ENCODE measurements at regions not wholly inside any gene's neighbourhood (a gene's known extent, or its start where the extent isn't known, plus 50 kb on each side); places are given as distances from the start of the nearest gene placed in this dataset.

- DNase-seq = no peak
Observed at GRCh38 chr3:6124875-6125274, 736.0 kb upstream of the GRM7 start.

DNA sequence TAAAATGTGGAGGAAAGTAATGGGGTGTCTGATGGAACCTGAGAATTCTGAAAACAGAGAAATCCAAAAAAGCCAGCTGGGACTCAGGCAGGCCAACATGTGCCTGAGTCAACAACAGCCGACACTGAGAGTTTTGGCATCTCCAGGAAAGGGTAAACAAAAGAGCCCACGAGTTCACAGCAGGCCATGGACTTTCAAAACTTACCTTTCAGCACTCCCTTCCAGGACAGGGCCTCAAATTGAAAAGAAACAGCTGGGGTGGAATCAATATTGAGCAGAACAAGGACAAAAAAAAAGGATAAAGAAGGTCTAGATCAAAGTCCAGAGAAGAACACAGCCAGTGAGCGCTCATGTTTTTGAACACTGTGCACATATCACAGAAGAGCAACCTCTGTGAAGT is 735.4 kb upstream of the GRM7 start:
- DNase-seq = no peak

DNA sequence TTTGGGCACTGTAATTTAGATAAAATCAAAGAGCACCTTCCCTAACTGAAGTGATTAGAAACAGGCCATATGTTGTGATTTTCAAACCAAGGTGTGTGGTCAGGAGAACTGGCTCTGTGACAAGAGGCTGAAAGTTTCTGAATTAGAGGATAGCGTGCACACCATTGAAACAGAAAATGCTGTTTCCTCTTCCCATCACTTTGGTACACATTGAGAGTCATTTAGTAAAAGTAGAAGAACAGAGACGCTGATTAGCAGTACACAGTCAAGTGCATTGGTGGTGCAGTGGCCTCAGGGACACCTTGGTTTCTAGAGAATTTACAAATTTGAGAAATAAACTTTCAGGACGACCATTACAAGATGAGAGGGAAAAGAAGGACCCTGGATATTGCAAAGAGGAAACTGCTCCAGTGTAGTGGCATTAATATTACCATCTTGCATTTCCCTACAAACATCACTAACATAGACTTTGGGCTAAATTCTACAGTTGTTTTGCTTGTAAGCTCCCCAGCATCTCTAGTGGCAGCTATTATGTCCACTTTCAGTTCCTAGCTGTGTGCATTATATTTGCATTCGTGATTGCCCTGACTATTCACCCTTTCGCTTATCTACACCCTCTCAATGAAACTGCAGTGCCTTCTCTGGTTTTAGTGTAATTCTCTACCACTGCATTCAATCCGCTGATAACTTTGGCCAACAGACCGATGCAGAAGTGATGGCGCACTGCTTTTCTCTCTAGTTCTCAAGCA is 728.1 kb upstream of the GRM7 start:
- DNase-seq = no peak

DNA sequence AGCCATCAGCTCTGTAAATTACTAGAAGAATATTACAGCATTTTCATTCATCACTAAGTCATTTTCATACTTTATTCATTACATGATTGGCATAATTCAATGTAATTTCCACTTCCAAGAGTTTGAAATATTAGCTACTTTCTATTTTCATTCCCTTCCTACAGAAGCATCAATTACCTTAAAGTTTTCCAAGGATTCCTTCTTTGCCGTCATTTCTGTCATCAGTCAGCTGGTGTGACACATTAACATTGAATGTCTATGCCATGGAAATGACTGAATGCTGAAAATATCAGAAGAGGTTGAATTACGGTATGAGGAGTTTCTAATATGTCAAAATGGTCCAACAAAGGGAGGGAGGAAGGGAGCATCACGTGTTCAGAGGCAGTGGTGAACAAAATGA is 718.2 kb upstream of the GRM7 start:
- no peak for DNase-seq

DNA sequence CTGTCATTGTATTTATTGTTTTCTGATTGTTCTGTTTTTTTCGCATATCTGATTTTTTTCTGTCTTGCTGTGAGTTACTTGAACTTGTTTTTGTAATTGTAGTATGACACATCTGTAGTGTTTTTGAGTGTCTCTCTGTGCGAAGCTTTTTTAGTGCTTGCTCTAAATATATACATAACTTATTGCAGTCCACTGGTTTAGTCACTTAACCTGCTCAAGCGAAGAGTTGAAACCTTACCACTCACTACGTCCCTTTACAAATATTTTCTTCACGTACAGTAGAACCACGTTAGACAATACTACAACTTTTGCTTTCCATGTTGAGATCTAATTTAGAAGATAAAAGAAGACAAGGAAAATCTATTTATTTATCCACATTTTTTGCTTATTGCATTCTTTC is 713.0 kb upstream of the GRM7 start:
- DNase-seq = no peak

DNA sequence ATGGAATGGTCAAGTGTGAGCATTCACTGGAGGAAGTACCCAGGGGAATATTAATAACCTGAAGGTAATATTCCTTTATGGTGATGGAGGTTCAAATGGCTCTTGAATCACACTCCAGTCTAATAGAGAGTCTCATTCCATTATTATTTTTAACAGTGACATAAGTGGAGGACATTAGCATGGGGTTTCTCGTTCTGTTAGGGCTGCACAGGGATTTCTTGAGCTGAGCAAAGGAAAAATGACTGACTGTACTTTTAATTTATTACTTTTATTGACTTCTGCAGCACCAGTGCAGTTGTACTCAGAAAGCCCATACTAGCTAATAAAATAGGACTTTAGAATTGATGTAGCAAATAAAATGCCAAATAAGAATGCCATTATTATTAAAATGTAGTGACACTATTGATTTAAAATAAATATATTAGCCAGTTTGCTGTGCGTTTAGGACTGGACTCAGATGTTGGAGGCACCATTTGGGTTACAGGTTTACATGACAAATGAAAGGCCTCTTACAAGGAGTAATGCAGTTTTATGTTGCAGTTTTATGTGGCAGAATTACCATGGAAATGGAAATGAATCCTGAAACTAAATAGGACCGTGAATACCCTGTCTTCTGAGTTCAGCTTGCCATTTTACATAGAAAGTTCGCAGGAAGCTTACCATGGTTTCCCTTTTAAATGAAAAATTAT is 705.1 kb upstream of the GRM7 start:
- no peak for DNase-seq

GRCh38 chr3:6165951-6166350 is 695.0 kb upstream of the GRM7 start:
- DNase-seq = no peak

DNA sequence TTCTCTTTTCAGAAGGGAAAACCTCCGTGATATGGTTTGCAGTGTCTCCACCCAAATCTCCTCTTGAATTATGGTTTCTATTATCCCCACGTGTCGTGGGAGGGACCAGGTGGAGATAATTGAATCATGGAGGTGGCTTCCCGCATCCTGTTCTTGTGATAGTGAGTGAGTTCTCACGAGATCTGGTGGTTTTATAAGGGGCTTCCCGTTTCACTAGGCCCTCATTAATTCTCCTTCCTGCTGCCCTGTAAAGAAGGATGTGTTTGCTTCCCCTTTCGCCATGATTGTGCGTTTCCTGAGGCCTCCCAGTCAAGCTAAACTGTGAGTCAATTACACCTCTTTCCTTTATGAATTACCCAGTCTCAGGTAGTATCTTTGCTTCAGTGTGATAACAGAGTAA is 692.7 kb upstream of the GRM7 start:
- DNase-seq = no peak

DNA sequence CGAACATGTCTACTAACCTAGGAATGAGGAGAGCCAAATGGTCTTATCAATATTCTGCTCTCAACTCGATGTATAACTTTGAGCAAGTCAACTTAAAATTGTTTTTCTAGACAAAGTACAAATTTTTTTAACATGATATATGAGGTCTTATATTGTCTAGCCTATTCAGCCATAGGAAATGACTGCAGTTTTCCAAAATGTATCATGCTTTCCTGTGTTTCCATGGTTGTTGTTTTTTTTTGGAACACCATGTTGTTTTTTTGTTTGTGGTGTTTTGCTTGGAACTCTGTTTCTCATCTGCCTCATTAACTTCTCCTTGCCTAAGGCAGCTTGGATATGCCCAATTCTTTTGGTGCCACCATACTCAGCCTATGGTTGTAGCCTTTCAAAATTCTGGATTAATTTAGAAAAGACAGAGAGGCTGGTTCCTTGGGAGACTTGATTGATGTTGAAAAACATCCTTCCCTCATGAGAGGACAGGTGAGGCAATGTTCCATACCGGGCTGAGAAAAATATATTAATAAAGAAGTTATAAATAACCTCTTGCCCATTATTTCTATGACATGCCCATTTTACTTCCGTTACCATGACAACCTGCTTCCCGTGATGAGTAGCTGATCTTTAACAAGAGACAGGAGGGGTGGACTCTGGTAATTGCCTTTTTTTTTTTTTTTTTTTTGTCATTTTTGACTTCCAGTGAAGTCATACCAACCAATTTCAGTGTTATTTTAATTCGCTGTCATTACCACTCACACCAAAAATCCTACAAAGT is 687.9 kb upstream of the GRM7 start:
- no peak for DNase-seq

- DNase-seq = no peak
Observed at GRCh38 chr3:6177417-6177816, 683.5 kb upstream of the GRM7 start.

DNA sequence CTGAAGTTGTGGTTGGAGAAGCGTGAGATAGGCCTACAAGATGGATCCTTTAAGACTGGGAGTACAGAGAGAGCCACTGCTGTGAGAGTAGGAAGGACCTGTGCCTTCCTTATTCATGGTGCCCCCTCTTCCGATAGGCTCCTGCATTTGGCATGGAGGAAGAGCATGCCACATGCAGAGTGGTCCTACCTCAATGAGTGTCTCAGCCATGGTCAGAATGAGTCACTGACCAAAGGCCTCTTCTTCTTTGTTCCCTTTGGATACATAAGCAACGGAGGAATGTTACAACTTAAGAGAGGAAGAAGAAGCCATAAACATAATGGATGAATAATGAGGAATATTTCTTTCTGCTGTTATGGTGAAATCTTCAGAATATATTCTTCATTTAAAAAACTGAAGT is 681.2 kb upstream of the GRM7 start:
- no peak for DNase-seq

- no peak for DNase-seq
Observed at GRCh38 chr3:6180171-6180570, 680.7 kb upstream of the GRM7 start.

- DNase-seq = no peak
Observed at GRCh38 chr3:6182476-6182875, 678.4 kb upstream of the GRM7 start.

DNA sequence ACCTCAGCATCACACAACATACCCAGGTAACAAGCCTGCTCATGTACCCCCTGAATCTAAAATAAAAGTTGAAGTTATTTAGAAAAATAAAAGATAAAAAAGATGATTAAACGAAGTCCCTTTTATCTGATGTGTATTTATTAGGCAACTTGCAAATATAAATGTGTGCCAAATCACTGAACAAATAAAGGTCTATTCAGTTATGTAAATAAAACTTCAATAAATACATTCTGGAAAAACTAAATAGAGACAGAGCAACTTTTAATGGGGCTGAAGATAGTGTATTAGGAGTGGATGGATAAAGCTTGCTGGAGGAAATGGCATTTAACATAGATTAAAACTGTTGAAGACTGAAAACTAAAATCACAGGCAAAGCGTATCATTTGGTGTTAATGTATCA is 678.0 kb upstream of the GRM7 start:
- no peak for DNase-seq

- no peak for DNase-seq
Observed at GRCh38 chr3:6189384-6189783, 671.5 kb upstream of the GRM7 start.

- DNase-seq = no peak
Observed at GRCh38 chr3:6204891-6205290, 656.0 kb upstream of the GRM7 start.

DNA sequence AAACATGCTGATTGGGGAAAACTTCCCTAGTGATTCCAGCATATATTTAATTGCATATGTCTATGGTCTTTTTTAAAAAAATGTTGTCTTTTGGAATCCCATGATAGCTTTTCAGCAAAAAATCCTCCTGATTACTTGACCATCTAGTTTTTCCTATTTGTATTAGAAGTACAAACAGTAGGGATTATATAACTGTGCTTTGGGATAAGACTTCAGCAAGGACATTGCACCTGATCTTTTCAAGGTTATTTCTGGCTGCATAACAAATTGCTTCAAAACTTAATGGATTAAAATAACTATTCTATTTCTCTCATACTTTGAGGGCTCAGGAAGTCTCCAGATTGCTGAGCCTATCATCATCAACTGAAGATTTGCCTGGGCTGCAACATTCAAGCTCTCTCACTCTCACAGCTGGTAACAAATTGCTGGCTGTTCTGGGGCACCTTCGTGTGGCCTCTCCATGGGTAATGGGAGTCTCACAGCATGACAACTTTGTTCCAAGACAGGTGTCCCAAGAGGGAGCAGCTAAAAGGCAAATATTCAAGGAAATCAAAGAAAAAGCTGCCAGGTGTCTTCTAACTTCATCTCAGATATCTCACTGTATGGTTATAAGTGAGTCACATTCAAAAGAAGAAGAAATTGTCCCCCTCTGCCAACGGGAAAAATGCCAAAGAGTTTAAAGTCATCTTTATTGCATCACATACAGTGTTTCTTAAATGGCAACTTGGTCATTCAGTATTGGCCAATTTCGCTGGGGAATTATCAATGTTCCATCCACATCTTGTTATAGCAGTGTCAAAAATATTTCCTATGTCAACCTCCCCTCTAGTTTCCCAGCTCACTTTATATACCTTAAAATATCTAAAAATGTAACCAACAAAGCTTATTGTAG is 644.5 kb upstream of the GRM7 start:
- no peak for DNase-seq

DNA sequence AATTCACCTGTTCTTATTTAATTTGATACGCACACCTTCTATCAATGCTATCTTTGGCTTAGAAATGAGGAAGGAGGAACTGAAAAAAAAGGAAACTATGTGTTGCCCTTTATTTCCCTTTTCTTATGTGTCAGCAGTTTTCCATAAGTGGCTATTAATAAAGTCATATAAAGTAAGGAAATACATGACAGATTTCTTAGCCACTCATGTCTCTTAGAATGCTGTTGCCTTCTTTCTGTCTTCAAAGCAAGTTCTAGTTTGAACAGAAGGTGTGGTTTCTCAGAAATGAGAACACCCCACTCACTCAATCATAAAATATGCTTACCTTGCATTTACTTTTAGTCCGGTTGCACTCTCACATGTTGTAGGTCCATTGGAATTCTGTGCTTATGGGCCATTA is 640.5 kb upstream of the GRM7 start:
- no peak for DNase-seq

- DNase-seq = no peak
Observed at GRCh38 chr3:6222069-6222468, 638.8 kb upstream of the GRM7 start.

- DNase-seq = no peak
Observed at GRCh38 chr3:6223572-6223971, 637.3 kb upstream of the GRM7 start.

- DNase-seq = no peak
Observed at GRCh38 chr3:6228958-6229683, 631.8 kb upstream of the GRM7 start.

DNA sequence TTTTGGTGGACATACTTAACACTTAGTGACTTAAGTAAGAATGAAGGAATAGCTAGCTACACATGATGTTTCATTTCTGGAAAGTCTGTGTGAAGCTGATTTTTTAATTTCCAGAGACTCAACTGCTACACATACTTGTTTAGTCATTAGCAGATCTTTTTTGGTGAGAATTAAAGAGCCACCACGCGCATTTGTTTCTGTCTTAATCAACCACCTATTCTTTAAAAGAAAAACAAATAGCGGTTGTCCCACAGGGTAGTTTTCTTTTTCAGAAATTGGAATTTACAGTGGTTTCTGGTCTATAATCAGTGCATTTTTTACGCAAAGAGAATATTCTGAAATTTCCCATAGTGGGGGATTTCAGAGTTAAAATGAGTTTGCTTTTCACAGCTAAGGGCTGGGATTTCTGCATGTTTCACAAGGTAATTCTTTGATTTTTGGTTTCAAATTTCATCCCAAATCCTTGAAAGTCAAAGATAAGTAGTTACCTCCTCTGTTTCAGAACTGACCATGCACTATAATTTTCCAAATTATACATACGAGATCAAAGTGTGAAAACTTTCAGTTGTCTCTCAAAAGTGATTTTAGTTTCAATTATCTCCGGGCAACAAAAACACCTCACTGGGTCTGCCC is 631.0 kb upstream of the GRM7 start:
- no peak for DNase-seq

All from HCEC 1CT (cell line).